GM19372 (cell line): ENCODE measurements at regions not wholly inside any gene's neighbourhood (a gene's known extent, or its start where the extent isn't known, plus 50 kb on each side); places are given as distances from the start of the nearest gene placed in this dataset.

Experiments used
- ATAC-seq: cut with Tn5 transposase; IDR thresholded peaks from one replicate; pipeline ENCODE4 v1.9.1; 2021; ENCODE audit warnings: mild to moderate bottlenecking, low read depth, moderate library complexity; ENCODE audit not compliant: unreplicated experiment

GRCh38 chr3:25032344-25032743 lies 395.7 kb upstream of the RARB start:
- ATAC-seq = no peak

DNA sequence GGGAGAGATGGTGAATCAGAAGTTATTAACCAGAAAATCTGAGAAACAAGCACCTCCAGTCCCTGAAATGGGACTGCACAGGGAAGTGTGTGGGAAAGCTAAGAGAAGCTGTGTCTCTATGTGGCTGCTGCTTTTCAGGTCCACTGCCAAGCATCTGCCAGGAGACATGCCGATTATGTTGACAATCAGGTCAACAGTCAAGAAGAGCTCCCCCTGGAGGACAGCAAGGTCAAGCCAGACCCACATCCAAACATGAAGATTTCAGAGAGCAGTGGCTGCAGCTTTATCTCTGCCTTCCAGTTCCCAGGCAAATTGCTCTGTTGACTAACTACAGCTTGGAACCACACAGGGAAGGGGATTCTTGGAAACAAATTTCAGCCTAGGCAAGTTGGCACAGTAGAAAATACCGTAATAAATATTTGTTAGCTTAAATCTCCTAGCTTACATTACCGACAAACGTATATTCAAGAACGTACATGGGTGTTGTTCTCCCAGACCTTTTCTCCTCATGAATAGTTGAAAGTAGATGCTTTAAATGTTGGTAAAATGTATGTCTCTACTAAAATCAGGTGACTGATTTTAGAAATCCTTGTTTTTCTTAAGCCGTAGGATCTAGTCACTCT lies 394.5 kb upstream of the RARB start:
- ATAC-seq = no peak

DNA sequence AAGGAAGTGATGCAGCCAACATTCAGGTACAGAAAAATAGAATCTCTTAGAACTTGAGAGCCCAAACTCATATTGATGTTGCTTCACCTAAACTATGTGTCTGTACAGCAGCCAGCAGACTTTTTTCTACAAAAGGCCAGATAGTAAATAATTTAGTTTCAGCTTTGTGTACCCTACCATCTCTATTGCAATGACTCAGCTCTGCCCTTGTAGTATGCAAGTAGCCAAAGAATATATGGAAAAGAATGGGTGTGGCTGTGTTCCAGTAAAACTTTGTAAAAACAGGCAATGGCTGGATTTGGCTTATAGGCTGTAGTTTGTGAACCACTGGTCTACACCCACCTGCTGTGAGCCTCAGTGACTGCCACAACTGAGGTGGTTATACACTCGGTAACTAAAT lies 392.5 kb upstream of the RARB start:
- ATAC-seq = no peak

DNA sequence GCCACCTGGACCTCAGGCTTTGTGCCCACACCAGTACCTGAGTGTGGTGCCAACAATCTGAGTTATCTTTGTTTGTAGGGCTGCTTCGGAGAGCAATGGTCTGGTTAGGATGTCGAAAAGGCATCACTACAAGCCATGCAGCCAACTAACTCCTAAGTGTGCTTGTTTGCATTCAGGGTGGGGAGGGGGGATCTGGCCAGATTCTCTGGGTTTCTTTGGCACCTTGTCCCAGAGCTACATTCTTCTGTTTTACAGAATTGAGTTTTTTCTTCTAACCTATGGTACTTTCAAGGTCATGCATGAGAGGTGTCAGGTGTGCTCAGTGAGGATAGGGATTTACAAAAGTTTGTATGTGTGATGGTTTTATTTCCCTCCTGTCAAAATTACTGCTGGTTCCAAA lies 391.4 kb upstream of the RARB start:
- no peak for ATAC-seq

DNA sequence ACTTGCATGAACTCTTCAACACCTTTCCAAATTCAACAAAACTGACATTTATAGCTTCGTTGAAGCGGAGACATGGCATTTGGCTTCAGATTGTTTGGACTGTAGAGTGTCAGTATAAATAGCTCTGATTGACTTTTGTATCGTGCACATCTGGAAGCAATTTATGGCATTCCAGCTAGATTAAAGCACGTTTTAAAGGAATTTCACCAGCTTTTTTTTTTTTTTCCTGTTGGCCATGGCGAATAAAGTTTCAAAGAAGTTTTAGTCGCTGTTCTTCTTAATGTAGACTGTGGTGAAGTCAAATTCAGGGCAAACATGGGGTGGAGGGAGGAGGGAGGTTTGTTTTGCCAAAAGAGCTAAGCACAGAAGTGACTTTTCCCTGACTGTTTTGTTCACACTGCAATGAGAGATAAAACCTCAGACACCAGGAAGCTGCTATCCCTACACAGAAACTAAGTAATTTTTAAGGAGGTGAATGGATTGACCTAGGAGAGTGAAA lies 391.0 kb upstream of the RARB start:
- ATAC-seq = no peak

DNA sequence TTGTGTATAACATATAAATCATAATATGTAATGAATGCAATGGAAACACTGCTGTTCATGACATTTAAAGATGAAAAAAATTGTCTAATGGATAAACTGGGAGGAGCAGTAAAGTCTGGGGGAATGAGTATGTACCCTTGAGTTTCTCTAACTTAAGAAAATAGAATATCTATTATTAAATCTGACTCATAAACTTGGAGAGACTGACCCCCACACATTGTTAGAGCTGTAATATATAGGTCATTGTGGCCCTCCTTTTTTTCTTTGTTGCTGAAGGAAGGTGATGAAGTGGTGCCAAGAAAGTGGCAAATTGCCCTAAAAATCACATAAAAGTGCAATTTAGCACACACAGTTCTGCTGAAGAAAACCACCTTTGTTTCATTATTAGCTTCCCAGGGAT lies 389.8 kb upstream of the RARB start:
- ATAC-seq = no peak

GRCh38 chr3:25038922-25039321 lies 389.1 kb upstream of the RARB start:
- no peak for ATAC-seq

GRCh38 chr3:25040748-25041147 lies 387.3 kb upstream of the RARB start:
- no peak for ATAC-seq

GRCh38 chr3:25041871-25042584 lies 386.0 kb upstream of the RARB start:
- no peak for ATAC-seq

DNA sequence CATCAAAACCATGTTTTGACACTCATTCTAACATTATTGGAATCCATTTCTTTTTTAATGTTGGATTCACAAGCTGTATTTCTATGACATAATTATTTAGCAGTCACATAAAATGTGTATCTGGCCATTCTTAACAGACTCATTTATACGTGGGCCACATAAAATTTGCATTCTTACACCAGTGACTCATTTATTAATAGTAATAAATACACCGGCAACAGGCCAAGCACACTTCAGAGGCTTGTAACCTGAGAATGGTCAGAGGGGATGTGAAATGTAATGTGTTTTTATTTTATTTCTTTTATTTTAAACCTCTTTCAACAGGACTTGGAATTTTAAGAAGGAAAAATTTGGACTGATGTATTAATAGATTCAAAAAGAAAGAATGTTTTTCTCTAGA lies 384.9 kb upstream of the RARB start:
- ATAC-seq = no peak

DNA sequence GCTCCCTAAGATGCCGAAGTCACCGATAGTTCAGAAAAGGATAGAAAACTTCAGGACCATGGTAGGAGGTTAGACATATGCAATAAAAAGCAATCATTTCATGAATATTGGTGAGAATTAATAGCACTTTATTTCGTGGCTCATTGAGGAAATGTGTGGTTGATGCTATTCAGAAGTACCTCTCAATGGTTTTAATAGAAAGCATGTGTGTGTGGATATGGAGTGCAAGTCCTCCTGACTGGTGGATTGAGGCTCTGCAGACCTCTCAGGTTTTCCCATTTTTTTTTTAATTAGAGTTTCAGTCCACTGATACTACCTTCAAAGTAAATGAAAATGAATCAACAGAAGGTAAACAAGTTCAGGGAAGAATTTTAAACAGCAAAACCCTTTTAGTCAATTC lies 384.3 kb upstream of the RARB start:
- ATAC-seq = no peak

DNA sequence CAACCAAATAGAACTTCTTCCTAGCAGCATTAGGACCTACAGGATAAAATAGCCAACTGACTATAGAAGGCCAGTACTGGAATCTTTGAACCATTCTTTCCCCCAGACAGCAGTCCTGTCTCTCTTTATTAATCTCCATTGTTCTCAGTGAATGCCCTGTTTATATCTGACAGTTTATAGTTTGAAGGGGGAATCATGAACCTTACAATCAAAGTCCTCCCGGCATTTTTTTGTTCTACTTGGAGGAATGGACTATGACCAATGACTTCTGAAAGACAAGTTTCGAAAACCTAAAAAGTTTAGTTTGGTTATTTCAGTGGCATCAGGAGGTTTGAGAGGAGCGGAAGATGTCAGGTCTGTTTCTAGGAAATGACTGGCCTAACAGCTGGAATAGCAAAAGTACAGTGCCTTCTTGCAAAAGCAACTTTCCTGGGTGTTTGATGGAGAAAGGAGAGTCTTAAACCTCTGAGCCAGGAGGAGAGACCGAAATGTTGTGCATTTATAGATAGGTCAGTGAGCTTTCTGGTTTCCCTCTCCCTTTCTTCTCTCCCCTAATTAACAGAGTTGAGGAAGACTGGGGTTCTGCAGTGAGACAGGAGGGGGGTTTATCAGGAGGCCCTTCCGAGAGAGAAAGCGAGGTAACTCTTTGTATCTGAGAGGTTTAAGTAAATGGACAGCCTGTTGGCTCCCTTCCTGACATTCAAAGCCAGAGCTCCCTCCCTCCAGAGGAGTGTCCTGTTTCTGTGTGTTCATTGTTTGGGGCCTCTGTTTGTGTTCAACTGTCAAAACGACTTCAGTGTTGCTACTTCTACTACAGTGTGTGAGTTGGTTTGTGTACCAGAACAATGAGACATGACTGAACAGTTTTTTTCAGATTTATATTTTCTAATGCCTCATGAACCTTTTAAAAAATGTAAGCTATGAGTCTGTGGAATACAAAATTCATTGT lies 383.0 kb upstream of the RARB start:
- ATAC-seq = no peak

GRCh38 chr3:25046911-25047771 lies 380.9 kb upstream of the RARB start:
- ATAC-seq = no peak

DNA sequence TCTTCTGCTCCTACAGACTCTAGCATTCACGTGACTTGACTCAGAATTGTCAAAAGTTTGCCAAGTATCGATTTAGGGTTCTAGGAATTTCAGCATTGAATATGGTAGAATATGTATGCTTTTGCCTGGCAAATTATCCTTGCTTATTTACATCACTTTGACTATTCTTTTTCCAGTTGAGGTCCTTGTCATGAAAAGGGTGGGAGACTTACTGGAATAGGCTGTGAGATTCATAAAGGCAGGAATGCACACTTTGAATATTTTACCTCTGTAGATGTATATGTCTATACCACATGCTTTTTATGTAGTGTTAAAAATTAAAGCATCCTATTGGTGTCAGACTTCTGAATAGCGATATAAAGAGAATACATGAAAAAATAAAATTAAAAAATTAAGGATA lies 378.8 kb upstream of the RARB start:
- ATAC-seq = no peak

GRCh38 chr3:25053360-25053759 lies 374.7 kb upstream of the RARB start:
- ATAC-seq = no peak

DNA sequence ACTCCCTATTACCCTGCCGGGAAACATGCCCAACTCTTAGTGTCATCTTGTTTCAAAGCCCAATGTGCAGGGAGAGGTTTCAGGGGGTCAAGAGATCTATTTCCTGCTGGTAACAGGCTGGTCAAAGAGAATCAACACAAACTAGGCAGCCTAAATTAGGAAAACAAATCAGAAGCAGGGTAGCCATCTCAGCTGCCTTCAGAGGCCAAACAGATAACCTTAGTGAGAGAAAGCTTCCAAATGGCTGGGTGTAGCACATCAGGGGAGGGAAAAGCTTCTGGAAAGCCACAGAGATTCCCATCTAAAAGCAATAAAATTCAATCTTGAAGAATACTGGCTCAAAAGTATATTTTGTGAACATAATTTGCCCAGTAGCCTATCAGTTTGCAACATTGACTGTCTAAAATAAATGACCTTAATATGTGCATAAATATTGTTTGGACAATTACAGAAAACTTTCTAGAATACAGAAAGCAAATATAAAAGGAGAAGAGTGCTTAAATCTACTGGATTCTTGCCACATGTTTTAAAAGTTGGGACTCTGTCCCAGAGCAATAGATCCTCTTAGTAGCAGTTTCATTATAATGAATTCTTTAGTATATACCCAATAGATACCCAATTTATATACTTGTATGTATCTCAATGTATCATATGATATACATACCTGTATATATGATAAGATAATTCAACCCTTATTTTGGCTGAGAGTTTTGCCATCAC lies 371.9 kb upstream of the RARB start:
- no peak for ATAC-seq

DNA sequence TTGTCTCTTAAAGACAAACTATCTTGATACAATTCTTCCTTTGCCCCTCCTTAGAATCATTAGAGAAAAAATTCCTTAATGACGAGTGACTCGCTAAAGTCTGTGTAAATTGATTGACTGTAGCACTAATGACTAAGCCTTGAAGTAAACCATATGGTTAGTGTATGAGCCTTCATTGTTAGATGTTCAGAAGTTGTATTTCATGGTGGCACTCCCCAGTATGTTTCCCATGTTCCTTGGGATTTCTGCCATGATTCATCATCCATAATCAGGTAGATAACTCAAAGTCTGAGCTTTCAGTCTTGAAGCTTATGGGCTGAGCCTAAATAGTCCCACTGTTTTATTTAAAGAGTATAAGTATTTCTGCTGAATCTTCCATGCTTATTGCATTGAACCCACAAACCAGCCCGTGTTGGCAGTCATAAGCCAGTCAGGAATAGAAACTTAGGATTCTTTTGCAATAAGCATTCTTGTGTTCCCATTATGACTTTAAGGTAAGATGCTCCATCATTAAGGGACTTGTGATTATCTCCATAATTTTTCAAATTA lies 371.2 kb upstream of the RARB start:
- ATAC-seq = no peak

DNA sequence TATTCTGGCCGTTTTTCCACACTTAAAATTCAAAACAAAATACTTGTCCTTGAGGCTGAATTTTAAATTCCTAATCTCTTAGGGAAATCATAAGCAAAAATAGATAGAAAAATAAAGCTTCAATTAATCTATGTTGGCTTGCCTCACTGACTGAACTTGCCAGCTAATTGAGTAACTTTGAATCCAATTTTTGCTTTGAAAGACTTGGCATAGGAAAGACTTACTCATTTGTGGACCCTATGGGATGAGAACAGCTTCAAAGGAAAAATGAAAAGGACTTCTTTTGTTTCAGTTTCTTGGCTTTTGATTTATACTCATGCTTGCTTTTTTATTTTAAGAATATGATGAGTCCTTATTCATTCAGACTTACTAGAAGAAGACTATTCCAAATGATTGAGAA lies 370.7 kb upstream of the RARB start:
- ATAC-seq = no peak

DNA sequence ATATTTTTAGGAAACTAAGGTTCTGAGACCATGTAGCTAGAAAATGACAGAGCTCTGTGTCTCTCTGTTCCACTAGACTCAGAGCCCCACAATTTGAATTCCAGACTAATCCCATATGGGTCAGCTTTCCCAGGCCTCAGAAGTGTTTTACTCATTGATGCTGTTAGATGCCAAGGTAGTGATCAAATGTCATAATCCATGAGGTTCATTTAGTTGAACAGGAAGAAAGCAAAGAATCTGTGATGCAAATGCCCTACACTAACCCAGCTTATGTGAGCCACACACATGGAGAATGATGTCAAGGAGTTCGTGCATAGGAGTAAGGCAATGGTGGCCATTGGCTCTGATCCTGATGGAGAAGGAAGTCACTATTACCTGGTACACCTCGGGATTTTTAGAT lies 363.4 kb upstream of the RARB start:
- ATAC-seq = no peak
